ENCODE measurements at regions not wholly inside any gene's neighbourhood (a gene's known extent, or its start where the extent isn't known, plus 50 kb on each side); places are given as distances from the start of the nearest gene placed in this dataset.
"Not testable (repeated sequence)": the region's sequence is repeated elsewhere in the genome, so short reads cannot be mapped to it uniquely, and the experiment has no call there.

GRCh38 chr17:71203953-71204352, 916.9 kb upstream of the SOX9 start:
- DNase-seq (ENCODE audit: low read depth): no peak

GRCh38 chr17:71205951-71206350, 914.9 kb upstream of the SOX9 start:
- DNase-seq (ENCODE audit: low read depth): not testable (repeated sequence)

GRCh38 chr17:71208111-71208704, 912.6 kb upstream of the SOX9 start:
- DNase-seq (ENCODE audit: low read depth): peak; percentile 2

- DNase-seq (ENCODE audit: low read depth): no peak
Observed at GRCh38 chr17:71213936-71214335, 906.9 kb upstream of the SOX9 start.

GRCh38 chr17:71217769-71218168, 903.1 kb upstream of the SOX9 start:
- DNase-seq (ENCODE audit: low read depth): no peak

- DNase-seq (ENCODE audit: low read depth): no peak
Observed at GRCh38 chr17:71224824-71225575, 895.8 kb upstream of the SOX9 start.

GRCh38 chr17:71227841-71228240, 893.0 kb upstream of the SOX9 start:
- no peak for DNase-seq (ENCODE audit: low read depth)

GRCh38 chr17:71229070-71229469, 891.8 kb upstream of the SOX9 start:
- DNase-seq (ENCODE audit: low read depth): no peak

- DNase-seq (ENCODE audit: low read depth): peak; percentile 27
Observed at GRCh38 chr17:71232801-71233559, 887.8 kb upstream of the SOX9 start.

- DNase-seq (ENCODE audit: low read depth): peak; percentile 10
Observed at GRCh38 chr17:71234349-71234748, 886.5 kb upstream of the SOX9 start.

GRCh38 chr17:71237903-71238538, 882.8 kb upstream of the SOX9 start:
- peak; percentile 29 for DNase-seq (ENCODE audit: low read depth)

GRCh38 chr17:71247441-71248015, 873.3 kb upstream of the SOX9 start:
- no peak for DNase-seq (ENCODE audit: low read depth)

- no peak for DNase-seq (ENCODE audit: low read depth)
Observed at GRCh38 chr17:71251276-71251675, 869.5 kb upstream of the SOX9 start.

- DNase-seq (ENCODE audit: low read depth): no peak
Observed at GRCh38 chr17:71251951-71252350, 868.9 kb upstream of the SOX9 start.

GRCh38 chr17:71252436-71252835, 868.4 kb upstream of the SOX9 start:
- no peak for DNase-seq (ENCODE audit: low read depth)

GRCh38 chr17:71257096-71257495, 863.7 kb upstream of the SOX9 start:
- DNase-seq (ENCODE audit: low read depth): no peak

GRCh38 chr17:71260366-71260940, 860.4 kb upstream of the SOX9 start:
- no peak for DNase-seq (ENCODE audit: low read depth)

GRCh38 chr17:71262586-71262985, 858.2 kb upstream of the SOX9 start:
- no peak for DNase-seq (ENCODE audit: low read depth)

- no peak for DNase-seq (ENCODE audit: low read depth)
Observed at GRCh38 chr17:71267668-71268067, 853.2 kb upstream of the SOX9 start.

GRCh38 chr17:71269201-71269600, 851.6 kb upstream of the SOX9 start:
- no peak for DNase-seq (ENCODE audit: low read depth)

- DNase-seq (ENCODE audit: low read depth): no peak
Observed at GRCh38 chr17:71273441-71273840, 847.4 kb upstream of the SOX9 start.

GRCh38 chr17:71276079-71276478, 844.7 kb upstream of the SOX9 start:
- no peak for DNase-seq (ENCODE audit: low read depth)
